Suprapubic skin (tissue), 4 donors: ENCODE measurements at regions not wholly inside any gene's neighbourhood (a gene's known extent, or its start where the extent isn't known, plus 50 kb on each side); places are given as distances from the start of the nearest gene placed in this dataset.
A peak's percentile ranks its signal among the peaks of the same experiment; 100 is the strongest.
"Not testable (repeated sequence)": the region's sequence is repeated elsewhere in the genome, so short reads cannot be mapped to it uniquely, and the experiment has no call there.

Experiments
- DNase-seq, 2 donors: peaks; one replicate each; pipeline ENCODE4 v3.0.0-alpha.2; 2019; ENCODE audit warnings: low spot score in 2 of 2
- H3K27ac ChIP-seq: fragments of 200-600 bp; sonication (generic); one replicate; pipeline ENCODE4 v1.5.1; 2019
- H3K27me3 ChIP-seq: fragments of 200-600 bp; sonication (generic); one replicate; pipeline ENCODE4 v1.5.1; 2019
- H3K36me3 ChIP-seq: fragments of 200-600 bp; sonication (generic); one replicate; pipeline ENCODE4 v1.5.1; 2019
- H3K4me1 ChIP-seq: fragments of 200-600 bp; sonication (generic); one replicate; pipeline ENCODE4 v1.5.1; 2019
- H3K4me3 ChIP-seq: fragments of 200-600 bp; sonication (generic); one replicate; pipeline ENCODE4 v1.5.1; 2019; ENCODE audit warnings: mild to moderate bottlenecking
- H3K9me3 ChIP-seq: fragments of 200-600 bp; sonication (generic); one replicate; pipeline ENCODE4 v1.5.1; 2019
- CTCF ChIP-seq, 2 donors: fragments of 200-600 bp in 1 of 2; fragments of 450-650 bp in 1 of 2; sonication (generic) in 1 of 2; IDR thresholded peaks; one replicate each; pipeline ENCODE4 v1.5.1; 2016 to 2019; ENCODE audit warnings: antibody characterized with exemption in 2 of 2, mild to moderate bottlenecking in 1 of 2, moderate library complexity in 1 of 2
- EP300 ChIP-seq: sonication (generic); formaldehyde crosslinking; IDR thresholded peaks from one replicate; pipeline ENCODE4 v1.6.1; 2017; ENCODE audit warnings: antibody characterized with exemption
- POLR2A ChIP-seq, 2 donors: fragments of 450-650 bp; IDR thresholded peaks; one replicate each; pipeline ENCODE4 v1.6.1; 2017; ENCODE audit warnings: antibody characterized with exemption in 2 of 2, mild to moderate bottlenecking in 2 of 2, moderate library complexity in 2 of 2
- POLR2AphosphoS5 ChIP-seq, 3 donors: sonication (generic); formaldehyde crosslinking; IDR thresholded peaks; one replicate each; pipeline ENCODE4 v1.6.1; 2017; ENCODE audit warnings: antibody characterized with exemption in 3 of 3
- WGBS: methylation state at CpG from one replicate; pipeline ENCODE4 v1.1.5; 2018; 5-methylcytosine and 5-hydroxymethylcytosine counted together

GRCh38 chr6:27811451-27811772 is 100.8 kb downstream of the OR2B2 start:
- no peak for DNase-seq
- Histone ChIP-seq H3K36me3 (no peaks in the 10 kb centered on the region), H3K27ac (no peak overlapping the region), H3K9me3 (no peaks in the 10 kb centered on the region), H3K27me3 (peaks cover 3% of the 10 kb centered on the region), H3K4me3 (no peak overlapping the region), H3K4me1 (peaks cover 39% of the 10 kb centered on the region)
- TF ChIP-seq POLR2AphosphoS5 (IDR thresholded peaks at IDR 0.05): no peak
- no peak for TF ChIP-seq POLR2A (IDR thresholded peaks at IDR 0.05)
- no peak for TF ChIP-seq EP300
- no peak for TF ChIP-seq CTCF (IDR thresholded peaks at IDR 0.05)

- Histone ChIP-seq H3K9me3 (no peaks in the 10 kb centered on the region), H3K36me3 (no peaks in the 10 kb centered on the region), H3K4me1 (peaks cover 39% of the 10 kb centered on the region), H3K4me3 (peak overlapping the region; percentile 62), H3K27ac (peak overlapping the region; percentile 92), H3K27me3 (peaks cover 3% of the 10 kb centered on the region)
- WGBS: 33% methylated on average over 11 of the region's 11 CpGs
- no peak for DNase-seq
- no peak for TF ChIP-seq POLR2A (IDR thresholded peaks at IDR 0.05)
- TF ChIP-seq EP300: no peak
- no peak for TF ChIP-seq CTCF (IDR thresholded peaks at IDR 0.05)
Measured at GRCh38 chr6:27810768-27811450, 101.3 kb downstream of the OR2B2 start.

- peak; percentile 76 to 81 for TF ChIP-seq POLR2A (IDR thresholded peaks at IDR 0.05)
- no peak for TF ChIP-seq EP300
- TF ChIP-seq POLR2AphosphoS5 (IDR thresholded peaks at IDR 0.05): peak in 2 of 3 donors; percentile 92 to 93
- peak; percentile 78 to 87 for DNase-seq
- H3K27me3 ChIP-seq: peaks cover 1% of the 10 kb centered on the region
- no peaks in the 10 kb centered on the region for H3K9me3 ChIP-seq
- WGBS: 3% methylated on average over 40 of the region's 51 CpGs
- peak overlapping the region; percentile 92 for H3K27ac ChIP-seq
- no peaks in the 10 kb centered on the region for H3K36me3 ChIP-seq
- H3K4me3 ChIP-seq: peak overlapping the region; percentile 62
- H3K4me1 ChIP-seq: peaks cover 36% of the 10 kb centered on the region
Measured at GRCh38 chr6:27809939-27810767, 102.0 kb downstream of the OR2B2 start.

GRCh38 chr6:27809067-27809938 is 102.9 kb downstream of the OR2B2 start:
- Histone ChIP-seq H3K4me1 (peaks cover 31% of the 10 kb centered on the region), H3K4me3 (peak overlapping the region; percentile 62), H3K9me3 (no peaks in the 10 kb centered on the region), H3K27me3 (no peaks in the 10 kb centered on the region), H3K27ac (peak overlapping the region; percentile 92), H3K36me3 (no peaks in the 10 kb centered on the region)
- no peak for DNase-seq
- 16% methylated on average over 7 of the region's 7 CpGs for WGBS
- TF ChIP-seq POLR2AphosphoS5 (IDR thresholded peaks at IDR 0.05) (no peak), POLR2A (IDR thresholded peaks at IDR 0.05) (no peak)

GRCh38 chr6:27808242-27809066 is 103.7 kb downstream of the OR2B2 start:
- H3K36me3 ChIP-seq, H3K27me3 ChIP-seq, H3K9me3 ChIP-seq, DNase-seq: not testable (repeated sequence)
- Histone ChIP-seq H3K4me3 (peak overlapping the region; percentile 64), H3K27ac (peak overlapping the region; percentile 79), H3K4me1 (peaks cover 26% of the 10 kb centered on the region)
- WGBS: 11% methylated on average over 22 of the region's 43 CpGs
